Activated CD4-positive, alpha-beta T cell treated with anti-CD3 and anti-CD28 coated beads, Interleukin-2, amount 10 ng/mL, durations not matched to agents 24 days and 14 days (primary cell): ENCODE measurements at regions not wholly inside any gene's neighbourhood (a gene's known extent, or its start where the extent isn't known, plus 50 kb on each side); places are given as distances from the start of the nearest gene placed in this dataset.

Source experiments
- DNase-seq: peaks from one replicate; pipeline ENCODE4 v3.0.0; 2022
- H3K27ac Mint-ChIP-seq: one replicate; pipeline ENCODE4 v1.8.0; 2022; ENCODE audit warnings: mild to moderate bottlenecking, mixed read lengths
- H3K27me3 Mint-ChIP-seq: one replicate; pipeline ENCODE4 v1.8.0; 2022; ENCODE audit warnings: mixed read lengths
- H3K36me3 Mint-ChIP-seq: one replicate; pipeline ENCODE4 v1.8.0; 2022; ENCODE audit warnings: low read depth, mild to moderate bottlenecking, mixed read lengths
- H3K4me1 Mint-ChIP-seq: one replicate; pipeline ENCODE4 v1.8.0; 2021; ENCODE audit warnings: mixed read lengths
- H3K4me3 Mint-ChIP-seq: one replicate; pipeline ENCODE4 v1.8.0; 2022; ENCODE audit warnings: mild to moderate bottlenecking, moderate library complexity, mixed read lengths
- H3K9me3 Mint-ChIP-seq: one replicate; pipeline ENCODE4 v1.8.0; 2021; ENCODE audit warnings: mixed read lengths
- intact Hi-C: fragments of 100-400 bp; cut with micrococcal nuclease; formaldehyde crosslinking; loops from one replicate; pipeline ENCODE4 v1.15.1; 2023

- peaks cover 18% of the 10 kb centered on the region for H3K27me3 Mint-ChIP-seq
- intact Hi-C loops: no loop called here
- H3K36me3 Mint-ChIP-seq: peaks cover 38% of the 10 kb centered on the region
Observed at GRCh38 chr5:132130918-132131715, 57.5 kb downstream of the CSF2 start.

GRCh38 chr5:132132138-132132537 is 58.5 kb downstream of the CSF2 start:
- H3K27ac Mint-ChIP-seq: peak overlapping the region; percentile 5
- peaks cover 32% of the 10 kb centered on the region for H3K36me3 Mint-ChIP-seq
- no peak overlapping the region for H3K4me3 Mint-ChIP-seq
- intact Hi-C loops: no loop called here
- DNase-seq: no peak
- H3K9me3 Mint-ChIP-seq: peaks cover 19% of the 10 kb centered on the region
- peaks cover 22% of the 10 kb centered on the region for H3K4me1 Mint-ChIP-seq
- peaks cover 23% of the 10 kb centered on the region for H3K27me3 Mint-ChIP-seq

More at GRCh38 chr5:132130918-132131715, 57.5 kb downstream of the CSF2 start:
- Mint-ChIP-seq H3K9me3 (peaks cover 27% of the 10 kb centered on the region), H3K4me1 (peaks cover 27% of the 10 kb centered on the region), H3K4me3 (no peak overlapping the region), H3K27ac (no peak overlapping the region)
- no peak for DNase-seq

DNA sequence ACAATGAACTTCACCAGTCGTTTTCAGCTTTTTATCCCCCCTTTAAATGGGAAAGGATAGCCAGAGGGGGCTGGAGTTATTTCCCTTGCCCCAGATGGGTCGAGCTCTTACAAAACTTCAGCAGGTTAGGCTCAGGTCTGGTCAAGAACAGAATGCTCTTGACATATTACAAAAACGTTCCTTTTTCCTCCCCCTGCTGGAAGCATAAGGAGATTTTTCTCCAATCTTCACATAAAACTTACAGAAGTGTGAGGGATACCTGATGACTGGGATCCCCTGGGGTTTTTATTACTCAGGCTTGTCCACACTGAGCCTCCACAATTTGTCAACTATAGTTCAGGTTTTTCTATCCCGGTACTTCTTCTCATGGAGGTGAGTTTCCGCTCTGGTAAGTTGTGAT is 60.8 kb downstream of the CSF2 start:
- peaks cover 17% of the 10 kb centered on the region for H3K9me3 Mint-ChIP-seq
- H3K27ac Mint-ChIP-seq: no peak overlapping the region
- intact Hi-C loops: loop anchor here (2.0 kb wide), 2 partner anchors 32 to 70 kb away; no protein-coding TSS in a partner anchor
- H3K27me3 Mint-ChIP-seq: peaks cover 26% of the 10 kb centered on the region
- H3K4me1 Mint-ChIP-seq: peaks cover 27% of the 10 kb centered on the region
- DNase-seq: no peak
- peaks cover 18% of the 10 kb centered on the region for H3K36me3 Mint-ChIP-seq
- H3K4me3 Mint-ChIP-seq: no peak overlapping the region

- DNase-seq: peak; percentile 2
- intact Hi-C loops: no loop called here
- Mint-ChIP-seq H3K36me3 (peaks cover 13% of the 10 kb centered on the region), H3K4me3 (no peak overlapping the region), H3K27me3 (peaks cover 38% of the 10 kb centered on the region), H3K9me3 (peaks cover 29% of the 10 kb centered on the region), H3K27ac (no peak overlapping the region), H3K4me1 (peaks cover 24% of the 10 kb centered on the region)
Observed at GRCh38 chr5:132136906-132137305, 63.3 kb downstream of the CSF2 start.

DNA sequence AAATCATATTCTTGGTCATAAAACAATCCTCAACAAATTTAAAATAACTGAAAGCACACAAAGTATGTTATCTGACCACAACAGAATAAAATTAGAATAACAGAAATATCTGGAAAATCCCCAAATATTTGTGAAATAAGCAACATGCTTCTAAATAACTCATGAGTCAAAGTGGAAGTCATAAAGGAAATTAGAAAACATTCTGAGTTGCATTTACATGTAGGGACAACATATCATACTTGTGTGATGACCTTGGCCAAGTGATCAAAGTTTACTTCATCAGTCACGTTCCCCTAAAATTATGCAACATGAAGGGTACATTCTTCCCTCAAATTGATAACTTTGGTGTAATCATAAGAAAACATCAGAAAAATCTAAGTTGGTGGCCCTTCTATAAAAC is 64.7 kb downstream of the CSF2 start:
- intact Hi-C loops: no loop called here
- DNase-seq: no peak
- Mint-ChIP-seq H3K27ac (no peak overlapping the region), H3K36me3 (peaks cover 10% of the 10 kb centered on the region), H3K27me3 (peaks cover 39% of the 10 kb centered on the region), H3K4me1 (peaks cover 18% of the 10 kb centered on the region), H3K4me3 (no peak overlapping the region), H3K9me3 (peaks cover 28% of the 10 kb centered on the region)
